OCI-LY1 (cell line): ENCODE measurements at regions not wholly inside any gene's neighbourhood (a gene's known extent, or its start where the extent isn't known, plus 50 kb on each side); places are given as distances from the start of the nearest gene placed in this dataset.

Experiments used
- H2AFZ ChIP-seq: fragments of 200-600 bp; sonication (generic), shearing (Covaris generic); 2 replicates; pipeline ENCODE4 v1.6.0; 2014; ENCODE audit warnings: antibody characterized with exemption, mild to moderate bottlenecking, low read length
- H3F3A ChIP-seq: fragments of 200-600 bp; sonication (generic), shearing (Covaris generic); 2 replicates; pipeline ENCODE4 v1.6.0; 2014; ENCODE audit warnings: mild to moderate bottlenecking, antibody characterized with exemption, low read length, moderate library complexity; ENCODE audit not compliant: insufficient read depth
- H3K27ac ChIP-seq: fragments of 200-600 bp; sonication (generic); 2 replicates; pipeline ENCODE4 v1.5.1; 2014; ENCODE audit warnings: low read length, mixed run types, mild to moderate bottlenecking, low read depth; ENCODE audit not compliant: poor library complexity, severe bottlenecking
- H3K27me3 ChIP-seq: fragments of 200-600 bp; sonication (generic); 2 replicates; pipeline ENCODE4 v1.6.0; 2014; ENCODE audit warnings: antibody characterized with exemption, mild to moderate bottlenecking, low read length, moderate library complexity; ENCODE audit not compliant: insufficient read depth
- H3K36me3 ChIP-seq: fragments of 200-600 bp; sonication (generic); 2 replicates; pipeline ENCODE4 v1.6.1; 2014; ENCODE audit warnings: mild to moderate bottlenecking, antibody characterized with exemption, low read length, moderate library complexity, mixed read lengths; ENCODE audit not compliant: insufficient read depth
- H3K4me1 ChIP-seq: fragments of 200-600 bp; sonication (generic); 2 replicates; pipeline ENCODE4 v1.5.1; 2014; ENCODE audit warnings: mild to moderate bottlenecking, low read length, moderate library complexity; ENCODE audit not compliant: insufficient read depth, severe bottlenecking
- H3K4me2 ChIP-seq: fragments of 200-600 bp; sonication (generic), shearing (Covaris generic); 2 replicates; pipeline ENCODE4 v1.6.1; 2014; ENCODE audit warnings: low read length
- H3K4me3 ChIP-seq: fragments of 200-600 bp; sonication (generic); 2 replicates; pipeline ENCODE4 v1.5.1; 2014; ENCODE audit warnings: low read length, low read depth, mild to moderate bottlenecking, mixed read lengths; ENCODE audit not compliant: poor library complexity, severe bottlenecking
- H3K79me2 ChIP-seq: fragments of 200-600 bp; shearing (Covaris generic); 2 replicates; pipeline ENCODE4 v1.6.1; 2016; ENCODE audit warnings: mixed run types, low read length, mixed read lengths; ENCODE audit not compliant: insufficient read depth
- H3K9ac ChIP-seq: fragments of 200-600 bp; sonication (generic), shearing (Covaris generic); 2 replicates; pipeline ENCODE4 v1.6.1; 2014; ENCODE audit warnings: mild to moderate bottlenecking, low read length, mixed read lengths
- H3K9me2 ChIP-seq: fragments of 200-600 bp; sonication (generic), shearing (Covaris generic); 2 replicates; pipeline ENCODE4 v1.6.1; 2014; ENCODE audit warnings: low read depth, mild to moderate bottlenecking, low read length, mixed read lengths
- H3K9me3 ChIP-seq: fragments of 200-600 bp; shearing (Covaris generic); 2 replicates; pipeline ENCODE4 v1.6.1; 2014; ENCODE audit warnings: low read length, mixed read lengths
- H4K20me1 ChIP-seq: fragments of 200-600 bp; sonication (generic), shearing (Covaris generic); 2 replicates; pipeline ENCODE4 v1.6.0; 2016; ENCODE audit warnings: mild to moderate bottlenecking, low read length; ENCODE audit not compliant: insufficient read depth
- EZH2 ChIP-seq: fragments of 200-600 bp; sonication (generic), shearing (Covaris generic); IDR thresholded peaks from 2 replicates; pipeline ENCODE4 v1.8.0; 2017; ENCODE audit warnings: borderline replicate concordance, mixed run types, mild to moderate bottlenecking, antibody characterized with exemption, low read length, moderate library complexity, mixed read lengths
- TF ChIP-seq, protein P1 (sequence below): fragments of 200-600 bp; sonication (generic), shearing (Covaris generic); IDR thresholded peaks from 2 replicates; pipeline ENCODE4 v1.5.1; 2017; ENCODE audit warnings: mild to moderate bottlenecking, antibody characterized with exemption, low read length, moderate library complexity, mixed read lengths

DNA sequence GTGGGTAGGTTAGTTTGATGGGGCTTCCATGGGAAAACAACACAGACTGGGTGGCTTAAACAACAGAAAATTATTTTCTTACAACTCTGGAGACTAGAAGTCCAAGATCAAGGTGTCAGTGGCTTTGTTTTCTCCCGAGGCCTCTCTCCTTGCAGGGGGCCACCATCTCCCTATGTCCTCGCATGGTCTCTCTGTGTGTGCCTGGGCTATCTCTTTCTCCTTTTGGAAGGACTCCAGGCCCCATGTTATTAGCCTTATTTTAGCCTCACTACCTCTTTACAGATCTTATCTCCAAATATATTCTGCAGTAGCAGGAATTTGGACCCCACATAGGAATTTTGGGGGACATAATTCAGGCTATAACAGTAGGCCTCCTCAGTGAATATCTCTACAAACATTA lies 372.7 kb upstream of the FAT3 start:
- Histone ChIP-seq H3F3A (no peaks in the 10 kb centered on the region), H3K27me3 (no peaks in the 10 kb centered on the region), H3K4me1 (no peaks in the 10 kb centered on the region), H3K79me2 (no peaks in the 10 kb centered on the region), H3K4me3 (no peak overlapping the region), H3K4me2 (no peak overlapping the region), H3K27ac (no peak overlapping the region), H3K9ac (no peak overlapping the region), H2AFZ (no peak overlapping the region), H4K20me1 (no peaks in the 10 kb centered on the region), H3K9me2 (no peaks in the 10 kb centered on the region), H3K9me3 (no peaks in the 10 kb centered on the region), H3K36me3 (no peaks in the 10 kb centered on the region)
- TF ChIP-seq EZH2: no peak
- TF ChIP-seq, protein P1, sequence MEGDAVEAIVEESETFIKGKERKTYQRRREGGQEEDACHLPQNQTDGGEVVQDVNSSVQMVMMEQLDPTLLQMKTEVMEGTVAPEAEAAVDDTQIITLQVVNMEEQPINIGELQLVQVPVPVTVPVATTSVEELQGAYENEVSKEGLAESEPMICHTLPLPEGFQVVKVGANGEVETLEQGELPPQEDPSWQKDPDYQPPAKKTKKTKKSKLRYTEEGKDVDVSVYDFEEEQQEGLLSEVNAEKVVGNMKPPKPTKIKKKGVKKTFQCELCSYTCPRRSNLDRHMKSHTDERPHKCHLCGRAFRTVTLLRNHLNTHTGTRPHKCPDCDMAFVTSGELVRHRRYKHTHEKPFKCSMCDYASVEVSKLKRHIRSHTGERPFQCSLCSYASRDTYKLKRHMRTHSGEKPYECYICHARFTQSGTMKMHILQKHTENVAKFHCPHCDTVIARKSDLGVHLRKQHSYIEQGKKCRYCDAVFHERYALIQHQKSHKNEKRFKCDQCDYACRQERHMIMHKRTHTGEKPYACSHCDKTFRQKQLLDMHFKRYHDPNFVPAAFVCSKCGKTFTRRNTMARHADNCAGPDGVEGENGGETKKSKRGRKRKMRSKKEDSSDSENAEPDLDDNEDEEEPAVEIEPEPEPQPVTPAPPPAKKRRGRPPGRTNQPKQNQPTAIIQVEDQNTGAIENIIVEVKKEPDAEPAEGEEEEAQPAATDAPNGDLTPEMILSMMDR: no peak

DNA sequence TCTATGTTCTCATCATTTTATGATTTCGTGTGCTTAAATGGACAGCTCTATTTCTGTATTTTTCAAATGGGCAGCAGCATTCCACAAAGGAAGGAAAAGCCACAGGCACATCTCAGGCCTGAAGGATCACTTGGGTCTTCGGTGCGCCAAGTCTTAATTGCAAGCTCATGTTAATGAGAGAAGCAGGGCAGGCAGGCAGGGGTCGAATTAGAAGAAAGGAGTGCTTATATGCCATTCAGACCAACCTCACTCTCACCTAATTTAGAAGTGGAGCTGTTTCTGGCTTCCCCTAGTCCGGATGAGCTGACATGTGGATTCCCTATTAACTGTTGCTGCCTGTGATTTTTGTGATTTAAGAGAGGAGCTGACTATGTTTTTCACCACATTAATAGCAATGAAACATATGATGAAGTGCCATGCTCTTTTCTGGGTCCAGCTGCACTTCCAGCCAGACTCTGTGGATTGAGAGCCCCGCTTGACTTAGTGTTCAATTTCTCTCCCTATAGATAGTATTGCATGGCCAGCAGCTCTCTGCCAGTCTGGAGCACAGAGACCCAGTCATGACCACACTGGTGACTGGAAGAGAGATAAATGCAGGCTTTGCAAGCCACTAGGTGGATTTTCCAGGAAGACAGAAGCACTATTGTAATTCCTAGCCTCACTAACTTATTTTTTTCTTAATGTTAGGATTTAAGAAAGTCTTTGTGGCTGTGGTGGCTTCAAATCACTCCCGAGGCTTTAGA lies 373.9 kb upstream of the FAT3 start:
- Histone ChIP-seq H3K4me2 (no peak overlapping the region), H3K79me2 (no peaks in the 10 kb centered on the region), H3K9me2 (no peaks in the 10 kb centered on the region), H4K20me1 (no peaks in the 10 kb centered on the region), H3K9ac (no peak overlapping the region), H3K4me3 (no peak overlapping the region), H3F3A (no peaks in the 10 kb centered on the region), H3K36me3 (no peaks in the 10 kb centered on the region), H3K4me1 (no peaks in the 10 kb centered on the region), H2AFZ (no peak overlapping the region), H3K9me3 (no peaks in the 10 kb centered on the region), H3K27ac (no peak overlapping the region), H3K27me3 (no peaks in the 10 kb centered on the region)
- TF ChIP-seq, protein P1: no peak
- TF ChIP-seq EZH2: no peak

DNA sequence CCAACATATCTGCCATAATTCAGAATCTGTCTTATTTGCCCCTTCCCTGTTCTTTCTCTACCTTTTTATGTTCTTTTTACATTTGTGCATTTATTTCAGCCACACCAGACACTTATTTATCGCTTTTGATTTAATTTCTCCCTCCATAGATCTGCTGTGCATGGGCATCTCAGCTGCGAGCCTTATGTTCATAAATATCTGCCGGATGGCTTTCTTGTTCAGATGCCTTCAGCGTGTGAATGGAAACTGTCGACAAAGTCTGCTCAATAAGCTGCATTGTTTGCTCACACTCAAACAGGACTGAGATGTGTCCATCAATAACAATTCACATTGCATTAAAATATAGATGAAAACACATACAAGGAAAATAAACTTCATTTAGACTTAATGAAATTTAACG lies 374.6 kb upstream of the FAT3 start:
- Histone ChIP-seq H3K9me3 (no peaks in the 10 kb centered on the region), H3K9me2 (no peaks in the 10 kb centered on the region), H3F3A (no peaks in the 10 kb centered on the region), H3K36me3 (no peaks in the 10 kb centered on the region), H4K20me1 (no peaks in the 10 kb centered on the region), H2AFZ (no peak overlapping the region), H3K4me2 (no peak overlapping the region), H3K4me3 (no peak overlapping the region), H3K27me3 (no peaks in the 10 kb centered on the region), H3K27ac (no peak overlapping the region), H3K79me2 (no peaks in the 10 kb centered on the region), H3K4me1 (no peaks in the 10 kb centered on the region), H3K9ac (no peak overlapping the region)
- TF ChIP-seq EZH2: no peak
- TF ChIP-seq, protein P1: no peak
